ENCODE measurements at regions not wholly inside any gene's neighbourhood (a gene's known extent, or its start where the extent isn't known, plus 50 kb on each side); places are given as distances from the start of the nearest gene placed in this dataset.

GRCh38 chr4:27467351-27467750 lies 606.7 kb downstream of the STIM2 start:
- TF ChIP-seq CTCF (IDR thresholded peaks at IDR 0.05) (no peak), POLR2A (IDR thresholded peaks at IDR 0.05) (no peak)
